GM18502 (cell line): ENCODE measurements at regions not wholly inside any gene's neighbourhood (a gene's known extent, or its start where the extent isn't known, plus 50 kb on each side); places are given as distances from the start of the nearest gene placed in this dataset.
"Not testable (repeated sequence)": the region's sequence is repeated elsewhere in the genome, so short reads cannot be mapped to it uniquely, and the experiment has no call there.

Experiments used
- ATAC-seq: cut with Tn5 transposase; IDR thresholded peaks from one replicate; pipeline ENCODE4 v1.9.1; 2021; ENCODE audit warnings: mild to moderate bottlenecking; ENCODE audit not compliant: unreplicated experiment, poor library complexity

DNA sequence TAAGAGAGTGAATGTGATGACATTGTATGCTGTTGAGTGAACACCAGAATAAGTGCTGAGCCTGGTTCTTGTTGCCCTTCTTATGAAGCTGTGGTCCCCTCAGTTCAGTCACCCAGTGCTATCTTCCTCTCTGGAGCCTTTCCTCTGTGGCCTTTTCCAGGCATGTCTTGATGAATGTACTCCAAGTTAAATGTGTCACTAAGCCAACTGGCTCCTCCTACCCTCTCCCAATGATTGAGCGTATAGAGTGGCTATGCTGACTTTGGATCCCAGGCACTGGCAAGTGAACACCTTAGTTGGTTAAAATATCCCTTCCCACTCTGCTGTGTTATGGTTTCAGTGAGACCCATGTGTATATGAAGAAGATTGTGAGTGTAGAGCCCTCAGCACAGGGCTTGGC, 134.1 kb upstream of the MAMLD1 start:
- ATAC-seq, result no peak

- ATAC-seq, result no peak
These were observed 133.6 kb upstream of the MAMLD1 start for GRCh38 chrX:150229481-150229880.

GRCh38 chrX:150230952-150231351, 132.2 kb upstream of the MAMLD1 start:
- not testable (repeated sequence) for ATAC-seq

DNA sequence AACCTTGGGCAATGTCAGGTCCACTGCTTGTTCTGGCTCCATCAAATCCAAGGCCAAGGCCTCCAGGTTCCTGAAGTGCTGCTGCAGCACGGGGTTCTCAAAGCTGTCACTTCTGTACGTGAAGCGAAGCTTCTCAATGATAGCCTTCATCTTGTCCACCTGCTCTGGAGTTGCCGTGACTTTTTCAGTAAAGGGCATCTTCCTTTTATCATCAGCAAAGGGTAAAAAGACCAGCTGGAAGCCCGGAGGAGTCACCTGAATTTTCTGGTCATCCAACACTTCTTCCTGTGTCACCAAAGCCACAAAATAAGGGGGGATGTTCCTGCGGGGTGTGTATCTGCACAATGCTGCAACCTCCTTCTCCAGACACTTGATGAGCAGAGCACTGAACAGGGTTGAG, 131.7 kb upstream of the MAMLD1 start:
- not testable (repeated sequence) for ATAC-seq

GRCh38 chrX:150232222-150232621, 130.9 kb upstream of the MAMLD1 start:
- ATAC-seq, result not testable (repeated sequence)

DNA sequence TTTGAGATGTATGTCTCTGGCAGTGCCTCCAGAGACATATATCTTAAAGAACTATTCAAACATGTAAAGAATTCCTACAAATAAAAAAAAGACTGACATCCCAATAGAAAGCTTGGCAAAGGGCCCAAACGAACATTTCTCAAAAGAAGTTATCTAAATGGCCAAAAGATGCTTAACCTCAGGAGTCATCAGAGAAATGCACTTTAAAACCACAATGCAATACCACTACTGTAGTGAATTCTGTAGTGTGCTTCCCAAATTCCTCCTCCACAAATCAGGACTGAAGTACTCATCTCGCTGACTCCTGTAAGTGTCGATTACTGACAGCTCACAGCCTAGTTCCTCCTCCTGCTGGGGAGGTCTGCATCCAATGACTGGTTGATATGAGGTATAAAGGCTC, 129.0 kb upstream of the MAMLD1 start:
- ATAC-seq, result no peak

DNA sequence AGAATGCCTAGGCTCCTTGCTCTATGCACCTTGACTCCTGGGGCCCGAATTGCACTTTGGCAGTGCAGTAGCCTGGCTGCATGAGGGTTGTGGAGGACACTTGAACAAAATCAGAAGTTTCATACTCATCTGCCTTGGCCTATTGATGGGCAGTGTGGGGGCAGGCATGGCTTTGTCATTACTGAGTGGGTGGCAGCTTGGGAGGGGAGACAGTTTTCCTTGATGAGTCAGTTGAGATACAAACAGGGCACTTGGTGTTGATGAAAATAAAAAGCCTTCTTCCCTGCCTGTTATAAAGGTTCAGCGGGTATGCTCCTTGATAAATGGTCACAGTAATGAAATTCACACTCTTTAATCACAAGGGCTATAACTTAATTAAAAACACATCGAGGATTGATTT, 126.8 kb upstream of the MAMLD1 start:
- no peak for ATAC-seq

DNA sequence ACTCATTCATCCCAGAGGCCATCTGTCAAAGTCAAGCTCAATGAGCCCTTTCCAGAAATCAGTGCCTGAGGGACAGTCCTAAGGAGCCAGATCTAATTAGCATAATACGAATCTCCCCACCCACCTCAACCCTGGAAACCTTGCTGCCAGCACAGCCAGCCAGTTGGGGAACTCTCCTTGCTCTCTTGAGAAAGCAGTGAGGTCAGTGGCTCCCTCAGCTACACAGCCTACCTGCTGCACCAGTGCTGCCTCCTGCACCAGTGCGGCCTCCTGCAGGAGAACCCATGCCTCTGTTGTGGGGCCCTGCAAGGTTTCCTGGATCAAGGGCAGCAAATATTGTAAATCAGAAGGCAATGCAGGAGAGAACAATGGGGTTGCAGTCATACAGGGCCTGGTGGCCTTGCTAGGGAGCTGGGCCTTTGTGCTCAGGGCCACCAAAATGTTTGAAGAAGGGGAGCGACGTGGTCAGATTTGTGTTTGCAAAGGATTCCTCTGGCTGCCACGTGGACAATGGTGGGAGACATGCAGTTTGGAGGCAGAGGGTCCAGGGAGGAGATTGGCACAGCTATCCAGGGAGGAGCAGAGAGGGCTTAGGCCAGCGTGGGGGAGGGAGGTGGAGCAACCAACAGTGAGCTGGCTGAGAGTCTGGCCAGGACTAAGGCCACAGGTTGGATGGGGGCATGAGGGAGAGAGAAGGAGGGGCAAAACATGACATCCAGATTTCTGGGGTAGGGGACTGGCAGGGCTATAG, 124.3 kb upstream of the MAMLD1 start:
- ATAC-seq, result no peak

- no peak for ATAC-seq
These were observed 123.0 kb upstream of the MAMLD1 start for GRCh38 chrX:150239946-150240642.

GRCh38 chrX:150240643-150240970, 122.5 kb upstream of the MAMLD1 start:
- no peak for ATAC-seq

GRCh38 chrX:150253959-150254620, 109.0 kb upstream of the MAMLD1 start:
- no peak for ATAC-seq

- ATAC-seq, result no peak
These were observed 108.2 kb upstream of the MAMLD1 start for GRCh38 chrX:150254909-150255308.

GRCh38 chrX:150255441-150256296, 107.4 kb upstream of the MAMLD1 start:
- no peak for ATAC-seq

DNA sequence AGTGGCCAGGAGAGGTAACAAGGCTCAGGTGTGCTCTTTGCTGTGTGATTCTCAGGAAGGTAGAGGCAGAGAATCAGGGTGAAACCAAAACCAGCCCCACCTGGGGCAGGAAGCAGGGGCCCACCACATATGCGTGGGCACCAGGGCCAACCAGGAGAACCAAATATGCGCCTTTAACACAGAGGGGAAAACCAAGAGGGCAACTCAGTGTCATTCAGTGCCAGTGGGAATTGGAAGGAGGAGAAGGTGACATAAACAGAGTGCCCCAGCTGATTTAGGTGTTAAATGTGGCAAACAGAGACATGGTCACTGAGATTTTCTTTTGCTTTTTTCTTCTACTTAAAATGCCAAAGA, 106.8 kb upstream of the MAMLD1 start:
- ATAC-seq, result no peak

- no peak for ATAC-seq
These were observed 105.6 kb upstream of the MAMLD1 start for GRCh38 chrX:150257353-150258175.

DNA sequence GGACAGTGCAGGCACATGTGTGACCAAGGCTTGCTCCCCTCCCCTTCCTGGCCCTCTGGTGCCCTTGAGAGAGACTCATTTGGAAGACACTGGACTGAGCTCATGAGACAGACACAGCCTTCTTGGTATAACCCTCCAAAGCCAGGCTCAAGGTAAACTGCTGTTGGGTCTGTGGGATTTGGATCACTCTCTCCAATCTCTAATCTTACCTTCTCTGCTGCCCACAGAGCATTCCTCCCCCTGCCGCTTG, 105.0 kb upstream of the MAMLD1 start:
- ATAC-seq, result no peak

DNA sequence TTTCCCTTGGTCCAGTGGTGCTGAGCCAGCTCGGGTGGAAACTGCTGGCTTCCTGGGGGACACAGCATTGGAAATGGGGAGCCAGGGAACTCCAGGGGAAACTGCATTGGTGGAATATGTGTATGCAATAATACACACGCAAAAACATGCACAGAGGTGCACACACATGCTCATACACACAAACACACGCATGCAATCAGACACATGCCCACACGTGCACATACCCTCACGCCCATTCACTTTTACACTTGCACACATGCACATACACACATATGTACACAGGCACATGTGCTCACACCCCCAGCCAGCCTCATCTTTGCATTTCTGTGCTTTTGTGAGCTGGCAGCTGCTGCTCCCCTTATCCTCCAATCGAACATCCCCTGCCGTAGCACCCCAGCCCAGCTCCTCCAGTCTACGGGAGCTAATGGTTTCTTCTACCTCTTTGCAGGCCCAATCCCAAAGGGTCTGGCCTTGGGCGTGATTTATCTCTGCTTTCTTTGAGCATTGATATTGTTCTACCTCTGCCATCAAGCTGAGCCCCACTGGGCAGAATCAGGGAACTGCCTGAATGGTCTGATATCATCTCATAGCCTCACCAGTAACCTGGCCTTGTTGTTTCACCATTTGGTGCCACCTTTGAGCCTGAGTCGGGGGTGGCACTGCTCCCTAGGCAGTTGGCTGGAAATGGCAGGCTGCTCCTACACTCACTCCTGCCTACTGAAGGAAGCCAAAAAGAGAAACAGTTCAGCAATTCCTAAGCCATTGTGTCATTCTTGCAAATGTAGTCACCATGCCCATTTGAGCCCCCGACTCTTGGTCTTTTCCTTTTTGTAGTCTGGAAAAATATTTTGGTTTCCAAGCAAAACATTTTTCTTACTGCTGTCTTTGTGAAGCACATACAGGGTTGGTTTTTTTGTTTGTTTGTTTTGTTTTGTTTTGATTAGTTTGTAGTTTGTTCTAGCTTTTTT, 104.4 kb upstream of the MAMLD1 start:
- no peak for ATAC-seq

- no peak for ATAC-seq
These were observed 100.7 kb upstream of the MAMLD1 start for GRCh38 chrX:150262456-150262855.

GRCh38 chrX:150268839-150269355, 94.2 kb upstream of the MAMLD1 start:
- ATAC-seq, result no peak
